ENCODE measurements at regions not wholly inside any gene's neighbourhood (a gene's known extent, or its start where the extent isn't known, plus 50 kb on each side); places are given as distances from the start of the nearest gene placed in this dataset.

DNA sequence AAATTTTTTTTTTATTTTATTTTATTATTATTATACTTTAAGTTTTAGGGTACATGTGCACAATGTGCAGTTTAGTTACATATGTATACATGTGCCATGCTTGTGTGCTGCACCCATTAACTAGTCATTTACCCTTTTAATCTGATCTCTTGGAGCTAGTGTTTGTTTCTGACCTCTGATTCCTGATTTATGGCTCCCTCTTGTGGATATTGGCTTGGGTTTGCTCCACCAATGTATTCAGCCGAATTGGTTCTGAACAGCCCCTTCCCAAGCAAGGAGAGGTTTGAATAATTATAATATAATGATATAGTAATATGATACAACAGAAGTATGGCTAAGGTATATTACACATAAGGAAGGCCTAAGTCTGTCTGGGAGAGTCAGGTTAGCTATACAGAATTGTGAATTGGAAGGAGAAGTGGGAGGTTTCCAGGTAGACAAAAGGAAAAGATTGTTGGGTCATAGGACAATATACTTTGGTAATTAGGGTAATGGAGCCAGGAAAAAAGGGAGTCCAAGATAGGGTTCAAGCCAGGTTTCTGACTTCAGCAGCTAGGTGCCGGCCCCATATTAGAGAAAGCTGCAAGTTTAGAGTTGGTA is 53.1 kb upstream of the HMCN1 start:
- TF ChIP-seq, protein P1, sequence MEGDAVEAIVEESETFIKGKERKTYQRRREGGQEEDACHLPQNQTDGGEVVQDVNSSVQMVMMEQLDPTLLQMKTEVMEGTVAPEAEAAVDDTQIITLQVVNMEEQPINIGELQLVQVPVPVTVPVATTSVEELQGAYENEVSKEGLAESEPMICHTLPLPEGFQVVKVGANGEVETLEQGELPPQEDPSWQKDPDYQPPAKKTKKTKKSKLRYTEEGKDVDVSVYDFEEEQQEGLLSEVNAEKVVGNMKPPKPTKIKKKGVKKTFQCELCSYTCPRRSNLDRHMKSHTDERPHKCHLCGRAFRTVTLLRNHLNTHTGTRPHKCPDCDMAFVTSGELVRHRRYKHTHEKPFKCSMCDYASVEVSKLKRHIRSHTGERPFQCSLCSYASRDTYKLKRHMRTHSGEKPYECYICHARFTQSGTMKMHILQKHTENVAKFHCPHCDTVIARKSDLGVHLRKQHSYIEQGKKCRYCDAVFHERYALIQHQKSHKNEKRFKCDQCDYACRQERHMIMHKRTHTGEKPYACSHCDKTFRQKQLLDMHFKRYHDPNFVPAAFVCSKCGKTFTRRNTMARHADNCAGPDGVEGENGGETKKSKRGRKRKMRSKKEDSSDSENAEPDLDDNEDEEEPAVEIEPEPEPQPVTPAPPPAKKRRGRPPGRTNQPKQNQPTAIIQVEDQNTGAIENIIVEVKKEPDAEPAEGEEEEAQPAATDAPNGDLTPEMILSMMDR (IDR thresholded peaks at IDR 0.05; ENCODE audit: unreplicated experiment) = peak; percentile 59
- CTCF ChIA-PET = interaction anchor here (0.7 to 2.0 kb wide), 15 partner anchors 11 to 928 kb away, joined by 3 to 21 read pairs (median 4); partner anchors contain the start of genes HMCN1 and IVNS1ABP
- peak; percentile 56 for DNase-seq
- no peaks in the 10 kb centered on the region for H3K4me1 Mint-ChIP-seq (ENCODE audit: low read depth, unreplicated experiment)
- intact Hi-C loops (cut with micrococcal nuclease; ENCODE audit: unreplicated experiment) = loop anchor here (10.0 kb wide), 1 partner anchor 696 kb away; no protein-coding TSS in a partner anchor
- no peak overlapping the region for H3K27ac Mint-ChIP-seq (ENCODE audit: unreplicated experiment)
- H3K27me3 Mint-ChIP-seq (ENCODE audit: unreplicated experiment) = no peaks in the 10 kb centered on the region
- H3K4me3 Mint-ChIP-seq (ENCODE audit: low read depth, unreplicated experiment) = no peak overlapping the region
- H3K36me3 Mint-ChIP-seq (ENCODE audit: insufficient read depth, unreplicated experiment) = no peaks in the 10 kb centered on the region
- BruUV-seq (replicated peaks) = no TSS peak
- H3K9me3 Mint-ChIP-seq (ENCODE audit: low read depth, unreplicated experiment) = no peaks in the 10 kb centered on the region

DNA sequence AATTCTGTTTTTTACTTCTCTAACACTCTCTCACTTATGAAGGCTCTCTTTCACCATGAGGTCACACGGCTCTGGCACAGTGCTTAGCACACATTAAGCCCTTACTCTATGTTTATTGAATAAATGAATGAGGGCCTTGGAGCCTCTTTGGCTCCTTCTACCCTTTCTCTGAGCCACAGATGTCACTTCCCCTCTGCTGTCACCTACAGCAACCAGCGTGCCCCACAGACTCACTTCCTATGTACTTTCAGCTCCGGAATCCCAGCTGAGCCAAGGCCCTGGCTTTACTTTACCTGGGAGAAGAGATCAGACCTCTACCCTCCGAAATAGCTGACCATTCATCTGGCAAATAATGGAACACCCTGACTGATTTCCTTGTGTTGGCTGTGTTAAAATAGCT is 53.7 kb upstream of the HMCN1 start:
- Mint-ChIP-seq H3K4me1 (ENCODE audit: low read depth, unreplicated experiment) (no peaks in the 10 kb centered on the region), H3K36me3 (ENCODE audit: insufficient read depth, unreplicated experiment) (no peaks in the 10 kb centered on the region), H3K27ac (ENCODE audit: unreplicated experiment) (no peak overlapping the region), H3K9me3 (ENCODE audit: low read depth, unreplicated experiment) (no peaks in the 10 kb centered on the region), H3K4me3 (ENCODE audit: low read depth, unreplicated experiment) (no peak overlapping the region), H3K27me3 (ENCODE audit: unreplicated experiment) (no peaks in the 10 kb centered on the region)
- DNase-seq = no peak
- BruUV-seq (replicated peaks) = no TSS peak
- TF ChIP-seq, protein P1 (IDR thresholded peaks at IDR 0.05; ENCODE audit: unreplicated experiment) = no peak
- intact Hi-C loops (cut with micrococcal nuclease; ENCODE audit: unreplicated experiment) = loop anchor here (10.0 kb wide), 1 partner anchor 696 kb away; no protein-coding TSS in a partner anchor
- CTCF ChIA-PET = interaction anchor here (0.7 to 2.0 kb wide), 14 partner anchors 11 to 927 kb away, joined by 3 to 21 read pairs (median 4); partner anchors contain the start of genes HMCN1 and IVNS1ABP

DNA sequence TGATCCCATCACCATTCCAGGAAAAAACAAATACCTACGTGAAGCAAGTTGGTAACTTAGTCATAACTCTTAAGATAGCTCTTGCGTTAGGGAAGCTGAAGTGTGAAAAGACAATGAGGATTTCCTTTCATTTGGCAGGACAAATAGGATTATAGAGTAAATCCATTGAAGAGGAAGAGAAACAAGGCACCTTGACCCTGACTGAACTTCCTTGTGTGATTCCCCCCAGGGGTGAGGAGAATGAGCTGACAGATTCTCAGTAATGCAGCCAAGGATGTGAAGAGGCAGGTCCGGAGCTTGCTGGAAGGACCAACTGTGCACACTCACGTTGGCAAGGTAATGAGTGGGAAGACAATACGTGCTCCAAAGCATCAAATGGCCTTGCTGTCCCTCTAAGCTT is 55.0 kb upstream of the HMCN1 start:
- intact Hi-C loops (cut with micrococcal nuclease; ENCODE audit: unreplicated experiment) = loop anchor here (5.0 kb wide), 1 partner anchor 877 kb away; no protein-coding TSS in a partner anchor
- TF ChIP-seq, protein P1 (IDR thresholded peaks at IDR 0.05; ENCODE audit: unreplicated experiment) = no peak
- peaks cover 5% of the 10 kb centered on the region for H3K4me1 Mint-ChIP-seq (ENCODE audit: low read depth, unreplicated experiment)
- no peaks in the 10 kb centered on the region for H3K9me3 Mint-ChIP-seq (ENCODE audit: low read depth, unreplicated experiment)
- no peak overlapping the region for H3K4me3 Mint-ChIP-seq (ENCODE audit: low read depth, unreplicated experiment)
- no TSS peak for BruUV-seq (replicated peaks)
- no peak for DNase-seq
- H3K27me3 Mint-ChIP-seq (ENCODE audit: unreplicated experiment) = no peaks in the 10 kb centered on the region
- no peak overlapping the region for H3K27ac Mint-ChIP-seq (ENCODE audit: unreplicated experiment)
- H3K36me3 Mint-ChIP-seq (ENCODE audit: insufficient read depth, unreplicated experiment) = no peaks in the 10 kb centered on the region
- CTCF ChIA-PET = interaction anchor here (0.9 kb wide), 1 partner anchor 33 kb away, joined by 3 read pairs; no protein-coding TSS in a partner anchor

DNA sequence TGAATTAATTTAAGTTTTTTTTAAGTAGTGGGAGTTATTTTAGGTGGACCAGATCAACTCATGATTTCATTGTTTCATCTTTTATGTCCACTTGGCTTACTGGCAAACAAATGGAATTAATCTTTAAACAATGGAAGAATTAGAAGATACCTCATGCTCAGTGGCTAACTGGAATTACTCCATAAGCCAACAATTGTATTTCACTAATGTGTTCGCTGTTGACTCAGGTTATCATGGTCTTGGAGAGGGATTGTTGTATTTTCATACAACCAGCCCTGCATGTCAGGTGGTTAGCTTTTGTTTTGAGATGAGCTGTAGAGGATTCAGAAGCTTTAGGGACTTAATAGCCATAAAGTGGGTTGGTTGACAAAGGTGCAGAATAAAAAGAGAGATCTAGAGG is 57.2 kb upstream of the HMCN1 start:
- Mint-ChIP-seq H3K4me1 (ENCODE audit: low read depth, unreplicated experiment) (peaks cover 12% of the 10 kb centered on the region), H3K9me3 (ENCODE audit: low read depth, unreplicated experiment) (no peaks in the 10 kb centered on the region), H3K27me3 (ENCODE audit: unreplicated experiment) (no peaks in the 10 kb centered on the region), H3K36me3 (ENCODE audit: insufficient read depth, unreplicated experiment) (no peaks in the 10 kb centered on the region), H3K27ac (ENCODE audit: unreplicated experiment) (no peak overlapping the region), H3K4me3 (ENCODE audit: low read depth, unreplicated experiment) (no peak overlapping the region)
- no peak for DNase-seq
- intact Hi-C loops (cut with micrococcal nuclease; ENCODE audit: unreplicated experiment) = loop anchor here (5.0 kb wide), 1 partner anchor 875 kb away; no protein-coding TSS in a partner anchor
- BruUV-seq (replicated peaks) = no TSS peak
- TF ChIP-seq, protein P1 (IDR thresholded peaks at IDR 0.05; ENCODE audit: unreplicated experiment) = no peak
- CTCF ChIA-PET = no interaction called here
